NT2/D1 (cell line): ENCODE measurements at regions not wholly inside any gene's neighbourhood (a gene's known extent, or its start where the extent isn't known, plus 50 kb on each side); places are given as distances from the start of the nearest gene placed in this dataset.

ENCODE experiments used
- SUZ12 ChIP-seq: IDR thresholded peaks from 2 replicates; pipeline ENCODE4 v1.6.1; 2011; ENCODE audit not compliant: insufficient read length, insufficient read depth; ENCODE audit errors: extremely low read depth
- YY1 ChIP-seq: IDR thresholded peaks from 2 replicates; pipeline ENCODE4 v1.6.1; 2011; ENCODE audit not compliant: insufficient read length, insufficient read depth
- ZNF274 ChIP-seq: IDR thresholded peaks from 2 replicates; pipeline ENCODE4 v1.6.1; 2011; ENCODE audit warnings: mild to moderate bottlenecking, low read depth, low read length

- TF ChIP-seq YY1 = no peak
- TF ChIP-seq SUZ12 = no peak
- TF ChIP-seq ZNF274 = no peak
Observed at GRCh38 chr6:147117580-147117979, 86.6 kb upstream of the STXBP5 start.
